ENCODE measurements at regions not wholly inside any gene's neighbourhood (a gene's known extent, or its start where the extent isn't known, plus 50 kb on each side); places are given as distances from the start of the nearest gene placed in this dataset.

GRCh38 chr11:43035086-43035485 lies 276.7 kb upstream of the API5 start:
- no peaks in the 10 kb centered on the region for H3K27me3 ChIP-seq (ENCODE audit: insufficient read depth, low read depth, low read length)
- no peaks in the 10 kb centered on the region for H3K9me3 ChIP-seq (ENCODE audit: low read length)
- H3K4me3 ChIP-seq (ENCODE audit: low read length), result no peak overlapping the region
- H3K4me2 ChIP-seq (ENCODE audit: low read length), result no peak overlapping the region
- peak; percentile 48 for TF ChIP-seq EP300 (conservative IDR thresholded peaks at IDR 0.05; ENCODE audit: poor library complexity, severe bottlenecking)
- TF ChIP-seq, protein P1, sequence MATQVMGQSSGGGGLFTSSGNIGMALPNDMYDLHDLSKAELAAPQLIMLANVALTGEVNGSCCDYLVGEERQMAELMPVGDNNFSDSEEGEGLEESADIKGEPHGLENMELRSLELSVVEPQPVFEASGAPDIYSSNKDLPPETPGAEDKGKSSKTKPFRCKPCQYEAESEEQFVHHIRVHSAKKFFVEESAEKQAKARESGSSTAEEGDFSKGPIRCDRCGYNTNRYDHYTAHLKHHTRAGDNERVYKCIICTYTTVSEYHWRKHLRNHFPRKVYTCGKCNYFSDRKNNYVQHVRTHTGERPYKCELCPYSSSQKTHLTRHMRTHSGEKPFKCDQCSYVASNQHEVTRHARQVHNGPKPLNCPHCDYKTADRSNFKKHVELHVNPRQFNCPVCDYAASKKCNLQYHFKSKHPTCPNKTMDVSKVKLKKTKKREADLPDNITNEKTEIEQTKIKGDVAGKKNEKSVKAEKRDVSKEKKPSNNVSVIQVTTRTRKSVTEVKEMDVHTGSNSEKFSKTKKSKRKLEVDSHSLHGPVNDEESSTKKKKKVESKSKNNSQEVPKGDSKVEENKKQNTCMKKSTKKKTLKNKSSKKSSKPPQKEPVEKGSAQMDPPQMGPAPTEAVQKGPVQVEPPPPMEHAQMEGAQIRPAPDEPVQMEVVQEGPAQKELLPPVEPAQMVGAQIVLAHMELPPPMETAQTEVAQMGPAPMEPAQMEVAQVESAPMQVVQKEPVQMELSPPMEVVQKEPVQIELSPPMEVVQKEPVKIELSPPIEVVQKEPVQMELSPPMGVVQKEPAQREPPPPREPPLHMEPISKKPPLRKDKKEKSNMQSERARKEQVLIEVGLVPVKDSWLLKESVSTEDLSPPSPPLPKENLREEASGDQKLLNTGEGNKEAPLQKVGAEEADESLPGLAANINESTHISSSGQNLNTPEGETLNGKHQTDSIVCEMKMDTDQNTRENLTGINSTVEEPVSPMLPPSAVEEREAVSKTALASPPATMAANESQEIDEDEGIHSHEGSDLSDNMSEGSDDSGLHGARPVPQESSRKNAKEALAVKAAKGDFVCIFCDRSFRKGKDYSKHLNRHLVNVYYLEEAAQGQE (IDR thresholded peaks at IDR 0.05; ENCODE audit: borderline replicate concordance), result no peak
- H2AFZ ChIP-seq (ENCODE audit: low read depth, low read length), result no peak overlapping the region
- H3K27ac ChIP-seq (ENCODE audit: low read length), result peak overlapping the region; percentile 59
- H4K20me1 ChIP-seq (ENCODE audit: insufficient read depth), result no peaks in the 10 kb centered on the region
- peak overlapping the region; percentile 29 for H3K9ac ChIP-seq (ENCODE audit: low read length)
- no peaks in the 10 kb centered on the region for H3K79me2 ChIP-seq (replicated peaks; ENCODE audit: insufficient read depth, low read length)
- no peaks in the 10 kb centered on the region for H3F3A ChIP-seq (ENCODE audit: insufficient read depth, low read length, poor library complexity, severe bottlenecking)
- no peaks in the 10 kb centered on the region for H3K9me2 ChIP-seq (ENCODE audit: insufficient read depth, low read length)
- no peaks in the 10 kb centered on the region for H3K36me3 ChIP-seq (ENCODE audit: insufficient read depth, low read length)

DNA sequence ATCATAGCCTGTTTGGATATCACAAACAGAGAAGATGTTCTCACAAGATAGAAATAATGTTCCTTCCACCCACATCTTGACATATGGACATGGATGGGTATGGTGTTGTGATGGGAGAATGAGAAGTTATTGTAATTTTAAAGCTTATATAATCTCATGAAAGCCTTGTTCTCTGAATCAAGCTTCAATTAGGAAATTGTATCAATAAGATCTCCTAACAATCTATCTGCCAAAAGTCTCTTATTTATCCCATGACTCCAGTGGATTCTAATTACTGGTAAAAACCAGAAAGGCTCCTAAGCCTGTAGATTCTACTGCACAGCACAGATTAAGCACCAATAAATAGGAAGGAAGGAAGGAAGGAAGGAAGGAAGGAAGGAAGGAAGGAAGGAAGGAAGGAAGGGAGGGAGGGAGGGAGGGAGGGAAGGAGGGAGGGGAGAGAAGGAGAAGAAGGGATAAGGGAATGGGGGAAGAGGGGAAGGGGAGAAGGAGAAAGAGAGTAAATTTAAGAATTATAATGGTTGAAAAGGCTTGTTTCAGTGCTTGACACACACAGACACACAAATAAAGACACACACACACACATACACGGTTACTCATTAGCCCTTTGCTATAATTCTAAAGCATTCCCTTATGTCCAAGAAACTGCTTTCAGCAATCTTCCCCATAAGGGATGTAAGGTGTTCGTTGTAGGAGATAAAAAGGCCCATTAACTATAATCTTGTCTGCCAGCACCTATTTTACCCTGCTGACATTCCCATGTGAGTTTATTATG lies 258.0 kb upstream of the API5 start:
- Histone ChIP-seq H3K27me3 (ENCODE audit: insufficient read depth, low read depth, low read length) (no peaks in the 10 kb centered on the region), H3K36me3 (ENCODE audit: insufficient read depth, low read length) (no peaks in the 10 kb centered on the region), H3K9ac (ENCODE audit: low read length) (no peak overlapping the region), H3K4me2 (ENCODE audit: low read length) (no peak overlapping the region), H3K27ac (ENCODE audit: low read length) (no peak overlapping the region), H4K20me1 (ENCODE audit: insufficient read depth) (no peaks in the 10 kb centered on the region), H3K9me3 (ENCODE audit: low read length) (no peaks in the 10 kb centered on the region), H3F3A (ENCODE audit: insufficient read depth, low read length, poor library complexity, severe bottlenecking) (no peaks in the 10 kb centered on the region), H3K4me3 (ENCODE audit: low read length) (no peak overlapping the region), H3K79me2 (replicated peaks; ENCODE audit: insufficient read depth, low read length) (no peaks in the 10 kb centered on the region), H3K9me2 (ENCODE audit: insufficient read depth, low read length) (no peaks in the 10 kb centered on the region), H2AFZ (ENCODE audit: low read depth, low read length) (no peak overlapping the region)
- TF ChIP-seq EP300 (conservative IDR thresholded peaks at IDR 0.05; ENCODE audit: poor library complexity, severe bottlenecking) (peak; percentile 29), TAF1 (IDR thresholded peaks at IDR 0.05; ENCODE audit: low read depth) (no peak), POLR2AphosphoS5 (IDR thresholded peaks at IDR 0.05) (peak; percentile 22), RAD21 (conservative IDR thresholded peaks at IDR 0.05) (no peak)

GRCh38 chr11:43067681-43068080 lies 244.1 kb upstream of the API5 start:
- no peak overlapping the region for H3K4me3 ChIP-seq (ENCODE audit: low read length)

More at GRCh38 chr11:43067681-43068080, 244.1 kb upstream of the API5 start:
- no peak overlapping the region for H3K9ac ChIP-seq (ENCODE audit: low read length)
- H3K9me3 ChIP-seq (ENCODE audit: low read length), result no peaks in the 10 kb centered on the region
- TF ChIP-seq EP300 (conservative IDR thresholded peaks at IDR 0.05; ENCODE audit: poor library complexity, severe bottlenecking), result no peak
- no peak for TF ChIP-seq EZH2 (IDR thresholded peaks at IDR 0.05; ENCODE audit: borderline replicate concordance, insufficient read depth, low read length, poor library complexity, severe bottlenecking)
- TF ChIP-seq, protein P1 (IDR thresholded peaks at IDR 0.05; ENCODE audit: borderline replicate concordance), result no peak
- no peak for TF ChIP-seq RAD21 (conservative IDR thresholded peaks at IDR 0.05)
- TF ChIP-seq MXI1 (conservative IDR thresholded peaks at IDR 0.05; ENCODE audit: poor library complexity, severe bottlenecking), result no peak
- no peak for TF ChIP-seq TAF1 (IDR thresholded peaks at IDR 0.05; ENCODE audit: low read depth)
- H3K4me2 ChIP-seq (ENCODE audit: low read length), result no peak overlapping the region
- H4K20me1 ChIP-seq (ENCODE audit: insufficient read depth), result no peaks in the 10 kb centered on the region
- H3K27me3 ChIP-seq (ENCODE audit: insufficient read depth, low read depth, low read length), result no peaks in the 10 kb centered on the region
- H3F3A ChIP-seq (ENCODE audit: insufficient read depth, low read length, poor library complexity, severe bottlenecking), result no peaks in the 10 kb centered on the region
- no peak overlapping the region for H3K27ac ChIP-seq (ENCODE audit: low read length)
- no peaks in the 10 kb centered on the region for H3K36me3 ChIP-seq (ENCODE audit: insufficient read depth, low read length)
- H3K79me2 ChIP-seq (replicated peaks; ENCODE audit: insufficient read depth, low read length), result no peaks in the 10 kb centered on the region
- no peak overlapping the region for H2AFZ ChIP-seq (ENCODE audit: low read depth, low read length)
- no peaks in the 10 kb centered on the region for H3K9me2 ChIP-seq (ENCODE audit: insufficient read depth, low read length)
